Lung microvascular endothelial cell (primary cell): ENCODE measurements at regions not wholly inside any gene's neighbourhood (a gene's known extent, or its start where the extent isn't known, plus 50 kb on each side); places are given as distances from the start of the nearest gene placed in this dataset.

Source experiments
- DNase-seq, 2 donors: peaks; one replicate each; pipeline versions ENCODE4 v3.0.0 to v3.0.0-alpha.2; 2010; ENCODE audit warnings: low read depth in 2 of 2

GRCh38 chr4:81884986-81885385, 413.3 kb upstream of the RASGEF1B start:
- no peak for DNase-seq

- no peak for DNase-seq
These were observed 412.1 kb upstream of the RASGEF1B start for GRCh38 chr4:81883530-81884450.

GRCh38 chr4:81883004-81883403, 411.3 kb upstream of the RASGEF1B start:
- no peak for DNase-seq

- no peak for DNase-seq
These were observed 410.3 kb upstream of the RASGEF1B start for GRCh38 chr4:81881855-81882621.

- DNase-seq, result no peak
These were observed 404.4 kb upstream of the RASGEF1B start for GRCh38 chr4:81876106-81876505.

- DNase-seq, result no peak
These were observed 403.2 kb upstream of the RASGEF1B start for GRCh38 chr4:81874661-81875515.

- no peak for DNase-seq
These were observed 398.6 kb upstream of the RASGEF1B start for GRCh38 chr4:81870275-81870674.

- no peak for DNase-seq
These were observed 388.4 kb upstream of the RASGEF1B start for GRCh38 chr4:81860111-81860510.

GRCh38 chr4:81854406-81854805, 382.7 kb upstream of the RASGEF1B start:
- DNase-seq, result no peak

GRCh38 chr4:81852031-81852715, 380.5 kb upstream of the RASGEF1B start:
- no peak for DNase-seq

- DNase-seq, result no peak
These were observed 379.0 kb upstream of the RASGEF1B start for GRCh38 chr4:81850701-81851100.

GRCh38 chr4:81845761-81846160, 374.1 kb upstream of the RASGEF1B start:
- no peak for DNase-seq

GRCh38 chr4:81845273-81845672, 373.6 kb upstream of the RASGEF1B start:
- DNase-seq, result no peak

- peak; percentile 70 to 83 for DNase-seq
These were observed 373.0 kb upstream of the RASGEF1B start for GRCh38 chr4:81844717-81845116.

- no peak for DNase-seq
These were observed 367.8 kb upstream of the RASGEF1B start for GRCh38 chr4:81839347-81840042.

GRCh38 chr4:81838586-81838985, 366.9 kb upstream of the RASGEF1B start:
- DNase-seq, result no peak

- DNase-seq, result no peak
These were observed 365.0 kb upstream of the RASGEF1B start for GRCh38 chr4:81836716-81837115.

GRCh38 chr4:81833576-81833975, 361.9 kb upstream of the RASGEF1B start:
- DNase-seq, result no peak

GRCh38 chr4:81828991-81829390, 357.3 kb upstream of the RASGEF1B start:
- DNase-seq, result no peak

- no peak for DNase-seq
These were observed 356.0 kb upstream of the RASGEF1B start for GRCh38 chr4:81827577-81828202.
